ENCODE measurements at regions not wholly inside any gene's neighbourhood (a gene's known extent, or its start where the extent isn't known, plus 50 kb on each side); places are given as distances from the start of the nearest gene placed in this dataset.

DNA sequence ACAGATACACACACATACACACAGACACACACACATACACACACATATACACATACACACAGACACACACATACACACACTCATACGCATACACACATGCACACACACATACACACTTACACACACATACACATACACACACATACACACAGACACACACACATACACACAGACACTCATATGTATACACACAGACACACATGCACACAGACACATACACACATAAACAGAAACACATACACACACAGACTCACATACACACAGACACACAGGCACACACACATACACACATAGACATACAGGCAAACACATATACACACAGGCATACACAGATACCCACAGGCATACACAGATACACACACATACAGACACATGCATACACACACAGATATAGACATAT is 143.9 kb upstream of the LYZL2 start:
- no peaks in the 10 kb centered on the region for H3K4me1 ChIP-seq (ENCODE audit: control insufficient read depth in 3 of 3, insufficient read depth in 2 of 3, low read depth in 1 of 3, low read length in 2 of 3)
- H3K27ac ChIP-seq (ENCODE audit: low read depth in 1 of 3, low read length in 2 of 3): no peak overlapping the region
- H3K27me3 ChIP-seq (ENCODE audit: control insufficient read depth in 3 of 3, insufficient read depth in 3 of 3, low read length in 3 of 3): no peaks in the 10 kb centered on the region
- FAIRE-seq (no peak), DNase-seq (no peak)
- H3K36me3 ChIP-seq (ENCODE audit: control insufficient read depth in 3 of 3, insufficient read depth in 2 of 3, low read depth in 1 of 3, low read length in 3 of 3): no peaks in the 10 kb centered on the region
- 86 to 97% (median 92%) methylated on average over 1 of the region's 1 CpG for WGBS, 3 donors
- no peak overlapping the region for H3K4me3 ChIP-seq (ENCODE audit: low read depth in 1 of 3, low read length in 3 of 3)
- peaks cover 0 to 24% of the 10 kb centered on the region in 2 donors for H3K9me3 ChIP-seq (ENCODE audit: control insufficient read depth in 2 of 2, insufficient read depth in 1 of 2, low read depth in 1 of 2, low read length in 1 of 2)

DNA sequence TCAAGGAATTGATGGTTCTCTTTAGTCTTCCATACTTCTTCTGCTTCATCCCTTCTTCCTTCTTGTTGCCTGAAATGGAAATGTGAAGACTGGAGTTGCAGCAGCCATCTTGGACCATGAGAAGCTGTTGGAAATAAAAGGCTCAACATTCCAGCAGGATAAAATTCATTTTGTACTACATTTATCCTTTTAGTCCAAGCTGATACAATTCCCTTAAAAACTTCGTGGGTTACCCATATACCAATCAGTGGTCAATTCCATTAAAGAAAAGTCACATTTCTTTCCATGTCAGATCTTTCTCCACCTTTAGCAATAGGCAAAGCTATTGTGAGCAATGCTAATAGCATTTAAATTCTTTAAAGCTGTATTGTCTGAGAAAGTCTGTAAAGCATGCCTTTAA is 141.3 kb upstream of the LYZL2 start:
- DNase-seq: no peak

DNA sequence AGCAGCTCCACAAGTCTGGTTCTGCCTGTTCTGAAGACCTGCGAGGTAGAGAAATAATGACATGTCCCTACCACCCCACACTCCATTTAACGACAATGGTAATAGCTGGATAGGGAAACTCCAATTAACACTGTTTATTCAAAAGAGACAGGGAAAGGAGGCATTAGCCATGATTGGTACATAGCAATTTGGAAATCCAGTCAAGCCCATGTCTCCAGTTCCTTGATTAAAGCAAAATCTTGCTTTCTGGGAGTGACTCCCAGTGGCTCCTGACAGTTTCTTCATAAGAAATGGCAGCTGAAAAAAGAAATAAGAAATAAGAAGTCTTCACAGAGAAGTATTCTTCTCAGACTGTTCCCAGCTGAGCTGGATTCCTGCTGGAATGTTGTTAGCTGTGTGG is 140.7 kb upstream of the LYZL2 start:
- no peaks in the 10 kb centered on the region for H3K27me3 ChIP-seq (ENCODE audit: control insufficient read depth in 3 of 3, insufficient read depth in 3 of 3, low read length in 3 of 3)
- FAIRE-seq (no peak), DNase-seq (no peak)
- peaks cover 0 to 26% of the 10 kb centered on the region in 2 donors for H3K9me3 ChIP-seq (ENCODE audit: control insufficient read depth in 2 of 2, insufficient read depth in 1 of 2, low read depth in 1 of 2, low read length in 1 of 2)
- no peaks in the 10 kb centered on the region for H3K4me1 ChIP-seq (ENCODE audit: control insufficient read depth in 3 of 3, insufficient read depth in 2 of 3, low read depth in 1 of 3, low read length in 2 of 3)
- no peak overlapping the region for H3K27ac ChIP-seq (ENCODE audit: low read depth in 1 of 3, low read length in 2 of 3)
- no peak overlapping the region for H3K4me3 ChIP-seq (ENCODE audit: low read depth in 1 of 3, low read length in 3 of 3)
- no peaks in the 10 kb centered on the region for H3K36me3 ChIP-seq (ENCODE audit: control insufficient read depth in 3 of 3, insufficient read depth in 2 of 3, low read depth in 1 of 3, low read length in 3 of 3)
- WGBS, 3 donors: 92 to 96% (median 95%) methylated on average over 2 of the region's 2 CpGs

More for the DNA sequence above, 141.3 kb upstream of the LYZL2 start:
- H3K36me3 ChIP-seq (ENCODE audit: control insufficient read depth in 3 of 3, insufficient read depth in 2 of 3, low read depth in 1 of 3, low read length in 3 of 3): no peaks in the 10 kb centered on the region
- no peak overlapping the region for H3K27ac ChIP-seq (ENCODE audit: low read depth in 1 of 3, low read length in 2 of 3)
- no peak overlapping the region for H3K4me3 ChIP-seq (ENCODE audit: low read depth in 1 of 3, low read length in 3 of 3)
- no peaks in the 10 kb centered on the region for H3K27me3 ChIP-seq (ENCODE audit: control insufficient read depth in 3 of 3, insufficient read depth in 3 of 3, low read length in 3 of 3)
- H3K9me3 ChIP-seq (ENCODE audit: control insufficient read depth in 2 of 2, insufficient read depth in 1 of 2, low read depth in 1 of 2, low read length in 1 of 2): peaks cover 0 to 26% of the 10 kb centered on the region in 2 donors
- WGBS, 3 donors: 23 to 38% (median 34%) methylated on average over 1 of the region's 1 CpG
- no peaks in the 10 kb centered on the region for H3K4me1 ChIP-seq (ENCODE audit: control insufficient read depth in 3 of 3, insufficient read depth in 2 of 3, low read depth in 1 of 3, low read length in 2 of 3)
- no peak for FAIRE-seq

DNA sequence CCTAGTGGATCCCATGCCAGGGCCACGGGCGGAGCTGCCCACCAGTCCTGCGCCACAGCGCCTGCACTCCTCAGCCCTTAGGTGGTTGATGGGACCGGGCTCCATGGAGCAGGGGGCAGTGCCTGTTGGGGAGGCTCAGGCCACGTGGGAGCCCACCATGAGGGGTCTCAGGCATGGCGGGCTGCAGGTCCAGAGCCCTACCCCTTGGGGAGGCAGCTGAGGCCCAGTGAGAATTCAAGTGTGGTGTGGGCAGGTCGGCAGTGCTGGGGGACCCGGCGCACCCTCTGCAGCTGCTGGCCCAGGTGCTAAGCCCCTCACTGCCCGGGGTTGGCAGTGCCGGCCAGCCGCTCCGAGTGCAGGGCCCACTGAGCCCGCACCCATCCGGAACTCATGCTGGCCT is 139.8 kb upstream of the LYZL2 start:
- no peak for DNase-seq
- Histone ChIP-seq H3K27ac (ENCODE audit: low read depth in 1 of 3, low read length in 2 of 3) (no peak overlapping the region), H3K9me3 (ENCODE audit: control insufficient read depth in 2 of 2, insufficient read depth in 1 of 2, low read depth in 1 of 2, low read length in 1 of 2) (peaks cover 0 to 26% of the 10 kb centered on the region in 2 donors), H3K4me1 (ENCODE audit: control insufficient read depth in 3 of 3, insufficient read depth in 2 of 3, low read depth in 1 of 3, low read length in 2 of 3) (no peaks in the 10 kb centered on the region), H3K4me3 (ENCODE audit: low read depth in 1 of 3, low read length in 3 of 3) (no peak overlapping the region), H3K27me3 (ENCODE audit: control insufficient read depth in 3 of 3, insufficient read depth in 3 of 3, low read length in 3 of 3) (no peaks in the 10 kb centered on the region), H3K36me3 (ENCODE audit: control insufficient read depth in 3 of 3, insufficient read depth in 2 of 3, low read depth in 1 of 3, low read length in 3 of 3) (no peaks in the 10 kb centered on the region)
- FAIRE-seq: no peak
- 92 to 94% (median 94%) methylated on average over 16 of the region's 16 CpGs for WGBS, 3 donors

DNA sequence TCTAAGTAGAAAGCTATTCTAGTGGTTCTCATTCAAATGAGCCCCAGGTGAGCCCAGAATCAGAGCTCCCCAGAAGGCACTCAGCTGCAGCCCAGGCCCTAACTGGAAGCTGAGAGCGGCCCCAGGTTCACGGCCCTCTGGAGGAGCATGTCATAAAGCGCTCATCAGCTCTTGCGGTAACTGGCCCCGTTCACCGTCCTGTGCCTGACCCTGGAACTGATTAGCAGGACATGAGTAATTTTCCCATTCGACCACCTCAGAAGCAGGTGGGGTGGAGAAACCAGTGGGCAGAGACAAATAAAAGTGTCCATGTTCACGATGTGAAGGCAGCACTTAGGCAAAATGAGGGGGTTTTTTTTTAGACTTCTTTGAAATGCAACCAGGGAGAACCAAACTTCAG is 136.1 kb upstream of the LYZL2 start:
- Histone ChIP-seq H3K4me3 (ENCODE audit: low read depth in 1 of 3, low read length in 3 of 3) (no peak overlapping the region), H3K27me3 (ENCODE audit: control insufficient read depth in 3 of 3, insufficient read depth in 3 of 3, low read length in 3 of 3) (no peaks in the 10 kb centered on the region), H3K9me3 (ENCODE audit: control insufficient read depth in 2 of 2, insufficient read depth in 1 of 2, low read depth in 1 of 2, low read length in 1 of 2) (peaks cover 0 to 17% of the 10 kb centered on the region in 2 donors), H3K27ac (ENCODE audit: low read depth in 1 of 3, low read length in 2 of 3) (no peak overlapping the region), H3K4me1 (ENCODE audit: control insufficient read depth in 3 of 3, insufficient read depth in 2 of 3, low read depth in 1 of 3, low read length in 2 of 3) (no peaks in the 10 kb centered on the region), H3K36me3 (ENCODE audit: control insufficient read depth in 3 of 3, insufficient read depth in 2 of 3, low read depth in 1 of 3, low read length in 3 of 3) (no peaks in the 10 kb centered on the region)
- FAIRE-seq: no peak
- WGBS, 3 donors: 74 to 87% (median 77%) methylated on average over 8 of the region's 8 CpGs
- DNase-seq: no peak

DNA sequence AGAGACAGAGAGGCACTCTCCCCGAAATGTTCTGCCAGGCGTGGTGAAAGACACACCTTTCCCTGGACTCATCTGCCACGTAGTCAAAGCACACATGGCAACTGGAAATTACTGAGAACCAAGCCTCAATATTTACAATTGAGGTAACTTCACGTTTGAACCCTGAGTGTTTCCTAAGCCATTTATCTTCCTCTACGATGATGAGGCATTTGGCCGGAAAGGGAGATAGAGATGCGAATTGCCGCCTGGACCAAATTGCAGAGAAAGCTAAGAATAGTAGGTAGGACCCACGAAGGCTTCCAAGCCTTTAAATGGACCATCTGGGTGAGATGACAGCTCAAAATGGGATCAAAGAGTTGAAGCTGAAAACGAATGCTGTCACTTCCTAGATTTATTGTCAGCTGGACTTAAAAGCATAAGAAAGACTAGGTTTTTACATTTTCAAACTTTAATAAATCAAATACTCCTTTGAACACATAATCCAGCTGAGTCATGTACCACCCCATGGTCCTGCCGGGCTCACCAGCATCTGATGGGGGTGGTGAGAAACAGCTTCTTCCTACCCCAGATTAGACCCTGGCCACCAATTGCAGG is 135.6 kb upstream of the LYZL2 start:
- H3K4me1 ChIP-seq (ENCODE audit: control insufficient read depth in 3 of 3, insufficient read depth in 2 of 3, low read depth in 1 of 3, low read length in 2 of 3): no peaks in the 10 kb centered on the region
- H3K9me3 ChIP-seq (ENCODE audit: control insufficient read depth in 2 of 2, insufficient read depth in 1 of 2, low read depth in 1 of 2, low read length in 1 of 2): peaks cover 0 to 13% of the 10 kb centered on the region in 2 donors
- no peak for FAIRE-seq
- H3K36me3 ChIP-seq (ENCODE audit: control insufficient read depth in 3 of 3, insufficient read depth in 2 of 3, low read depth in 1 of 3, low read length in 3 of 3): no peaks in the 10 kb centered on the region
- DNase-seq: no peak
- no peaks in the 10 kb centered on the region for H3K27me3 ChIP-seq (ENCODE audit: control insufficient read depth in 3 of 3, insufficient read depth in 3 of 3, low read length in 3 of 3)
- WGBS, 3 donors: 68 to 78% (median 72%) methylated on average over 11 of the region's 11 CpGs
- no peak overlapping the region for H3K27ac ChIP-seq (ENCODE audit: low read depth in 1 of 3, low read length in 2 of 3)
- no peak overlapping the region for H3K4me3 ChIP-seq (ENCODE audit: low read depth in 1 of 3, low read length in 3 of 3)

DNA sequence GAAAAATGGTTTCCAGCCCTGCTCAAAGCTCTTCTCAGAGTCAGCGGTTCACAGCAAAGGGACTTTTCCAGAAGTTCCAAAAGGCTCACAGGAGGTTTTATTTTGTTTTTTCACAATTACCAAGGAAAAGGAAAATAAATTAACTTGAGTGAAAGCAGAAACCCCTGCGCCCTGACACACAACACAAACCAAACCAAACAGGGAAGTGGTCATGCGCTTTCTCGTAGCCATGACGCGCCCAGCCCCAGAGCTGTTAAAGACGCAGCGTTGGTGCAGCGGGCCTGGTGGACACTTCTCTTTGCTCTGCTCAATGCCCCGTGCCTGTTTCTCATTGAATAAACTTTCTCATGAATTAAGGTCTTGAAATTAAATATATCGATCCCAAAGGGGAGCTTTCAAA is 134.4 kb upstream of the LYZL2 start:
- 75 to 88% (median 76%) methylated on average over 11 of the region's 11 CpGs for WGBS, 3 donors
- H3K4me3 ChIP-seq (ENCODE audit: low read depth in 1 of 3, low read length in 3 of 3): no peak overlapping the region
- FAIRE-seq: no peak
- no peaks in the 10 kb centered on the region for H3K4me1 ChIP-seq (ENCODE audit: control insufficient read depth in 3 of 3, insufficient read depth in 2 of 3, low read depth in 1 of 3, low read length in 2 of 3)
- H3K9me3 ChIP-seq (ENCODE audit: control insufficient read depth in 2 of 2, insufficient read depth in 1 of 2, low read depth in 1 of 2, low read length in 1 of 2): peaks cover 0 to 2% of the 10 kb centered on the region in 2 donors
- no peak overlapping the region for H3K27ac ChIP-seq (ENCODE audit: low read depth in 1 of 3, low read length in 2 of 3)
- DNase-seq: no peak
- H3K36me3 ChIP-seq (ENCODE audit: control insufficient read depth in 3 of 3, insufficient read depth in 2 of 3, low read depth in 1 of 3, low read length in 3 of 3): no peaks in the 10 kb centered on the region
- no peaks in the 10 kb centered on the region for H3K27me3 ChIP-seq (ENCODE audit: control insufficient read depth in 3 of 3, insufficient read depth in 3 of 3, low read length in 3 of 3)

DNA sequence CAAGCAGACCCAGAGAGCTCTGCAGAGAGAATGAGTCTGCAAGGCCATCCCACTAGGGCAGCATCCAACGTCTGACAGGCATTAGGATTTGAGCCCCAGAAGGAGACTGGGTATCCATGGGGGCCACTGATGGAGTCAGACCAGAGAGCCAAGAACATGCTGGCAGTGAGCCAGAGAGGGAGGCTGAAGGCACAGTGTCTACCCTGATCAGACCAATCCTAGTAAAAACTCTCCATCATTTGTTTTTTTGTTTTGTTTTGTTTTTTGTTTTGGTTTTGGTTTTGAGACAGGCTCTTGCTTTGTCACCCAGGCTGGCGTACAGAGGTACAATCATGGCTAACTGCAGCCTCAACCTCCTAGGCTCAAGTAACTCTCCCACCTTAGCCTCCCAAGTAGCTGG is 133.1 kb upstream of the LYZL2 start:
- no peaks in the 10 kb centered on the region for H3K9me3 ChIP-seq (ENCODE audit: control insufficient read depth in 2 of 2, insufficient read depth in 1 of 2, low read depth in 1 of 2, low read length in 1 of 2)
- H3K27me3 ChIP-seq (ENCODE audit: control insufficient read depth in 3 of 3, insufficient read depth in 3 of 3, low read length in 3 of 3): no peaks in the 10 kb centered on the region
- WGBS, 3 donors: 55 to 74% (median 67%) methylated on average over 2 of the region's 2 CpGs
- H3K27ac ChIP-seq (ENCODE audit: low read depth in 1 of 3, low read length in 2 of 3): no peak overlapping the region
- H3K4me3 ChIP-seq (ENCODE audit: low read depth in 1 of 3, low read length in 3 of 3): no peak overlapping the region
- H3K4me1 ChIP-seq (ENCODE audit: control insufficient read depth in 3 of 3, insufficient read depth in 2 of 3, low read depth in 1 of 3, low read length in 2 of 3): no peaks in the 10 kb centered on the region
- no peak for DNase-seq
- H3K36me3 ChIP-seq (ENCODE audit: control insufficient read depth in 3 of 3, insufficient read depth in 2 of 3, low read depth in 1 of 3, low read length in 3 of 3): no peaks in the 10 kb centered on the region
- no peak for FAIRE-seq

DNA sequence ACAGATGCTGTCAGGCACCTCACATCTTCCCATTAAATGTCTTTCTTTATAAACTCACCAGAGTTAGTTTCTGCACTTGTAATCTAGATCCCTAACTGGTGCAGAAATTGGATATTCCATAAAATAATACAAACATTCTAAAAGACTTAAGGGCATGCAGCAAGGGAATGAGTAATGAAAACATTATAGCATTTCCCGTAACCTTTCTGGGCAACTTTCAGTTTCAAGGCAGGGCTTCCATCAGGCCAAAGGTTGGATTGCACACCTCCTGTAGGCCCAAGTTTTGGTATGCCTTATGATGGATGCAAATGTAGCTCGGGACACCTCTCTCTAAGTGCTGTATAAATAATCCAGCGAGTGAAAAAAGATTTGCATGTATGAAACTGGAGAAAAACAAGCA is 129.9 kb upstream of the LYZL2 start:
- FAIRE-seq (no peak), DNase-seq (peak in 1 of 2 donors; percentile 5)
- Histone ChIP-seq H3K36me3 (ENCODE audit: control insufficient read depth in 3 of 3, insufficient read depth in 2 of 3, low read depth in 1 of 3, low read length in 3 of 3) (no peaks in the 10 kb centered on the region), H3K4me3 (ENCODE audit: low read depth in 1 of 3, low read length in 3 of 3) (no peak overlapping the region), H3K27me3 (ENCODE audit: control insufficient read depth in 3 of 3, insufficient read depth in 3 of 3, low read length in 3 of 3) (no peaks in the 10 kb centered on the region), H3K4me1 (ENCODE audit: control insufficient read depth in 3 of 3, insufficient read depth in 2 of 3, low read depth in 1 of 3, low read length in 2 of 3) (no peaks in the 10 kb centered on the region), H3K27ac (ENCODE audit: low read depth in 1 of 3, low read length in 2 of 3) (no peak overlapping the region), H3K9me3 (ENCODE audit: control insufficient read depth in 2 of 2, insufficient read depth in 1 of 2, low read depth in 1 of 2, low read length in 1 of 2) (no peaks in the 10 kb centered on the region)
- WGBS, 3 donors: 34 to 53% (median 45%) methylated on average over 3 of the region's 3 CpGs

Data from small intestine (tissue), 7 donors.